ENCODE measurements at regions not wholly inside any gene's neighbourhood (a gene's known extent, or its start where the extent isn't known, plus 50 kb on each side); places are given as distances from the start of the nearest gene placed in this dataset.

GRCh38 chr10:107814865-107815487, 650.5 kb upstream of the SORCS1 start:
- H3K27ac Mint-ChIP-seq, result no peak overlapping the region
- peak; percentile 96 for ATAC-seq

DNA sequence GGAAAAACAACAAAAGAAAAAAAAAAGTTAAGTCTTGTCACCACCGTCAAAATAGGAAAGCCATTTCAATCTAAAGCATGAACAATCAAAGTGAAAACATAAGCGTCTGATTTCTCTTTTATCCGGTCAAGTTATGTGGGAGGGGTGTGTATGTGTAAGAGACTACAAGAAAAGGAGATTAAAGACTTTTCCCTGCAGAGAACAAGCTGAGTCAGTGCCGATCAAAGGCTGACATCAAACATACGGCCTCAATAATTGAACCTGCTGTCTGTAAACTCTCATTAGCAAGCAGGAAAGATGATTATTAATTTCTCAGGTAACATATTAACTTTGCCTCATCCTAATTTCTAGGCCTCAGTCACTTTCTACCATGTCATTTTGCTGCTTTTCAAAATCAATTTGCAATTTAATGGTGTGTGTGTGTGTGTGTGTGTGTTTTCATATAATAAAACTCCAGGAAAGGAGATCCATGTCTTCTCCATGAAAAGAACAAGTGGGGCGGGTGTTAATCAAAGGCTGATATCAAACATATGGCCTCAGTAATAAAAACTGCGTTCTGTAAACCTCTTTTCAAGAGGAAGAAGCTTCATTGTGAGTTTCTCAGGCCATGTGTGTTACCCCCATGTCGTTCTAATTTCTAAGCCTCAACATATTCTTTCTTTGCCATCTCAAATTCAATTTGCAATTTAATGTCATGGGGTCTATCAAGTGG, 649.1 kb upstream of the SORCS1 start:
- Histone ChIP-seq H3K79me2 (replicated peaks; ENCODE audit: insufficient read depth) (no peaks in the 10 kb centered on the region), H3F3A (replicated peaks; ENCODE audit: low read depth) (no peaks in the 10 kb centered on the region), H3K27me3 (ENCODE audit: insufficient read depth) (no peaks in the 10 kb centered on the region), H3K4me1 (ENCODE audit: insufficient read depth) (0 out of 2 replicates have a peak, but pooled peaks cover 3% of the 10 kb centered on the region), H3K36me3 (ENCODE audit: insufficient read depth) (no peaks in the 10 kb centered on the region), H3K9me2 (ENCODE audit: insufficient read depth) (no peaks in the 10 kb centered on the region), H4K20me1 (replicated peaks; ENCODE audit: insufficient read depth) (no peaks in the 10 kb centered on the region), H3K4me3 (no peak overlapping the region), H3K27ac (ENCODE audit: low read depth) (no peak overlapping the region), H2AFZ (no peak overlapping the region), H3K4me2 (no peak overlapping the region)
- peaks cover 8% of the 10 kb centered on the region for H3K4me1 Mint-ChIP-seq
- H3K4me3 Mint-ChIP-seq, result no peak overlapping the region
- ATAC-seq (no peak), DNase-seq (ENCODE audit: low spot score) (no peak)
- H3K36me3 Mint-ChIP-seq (ENCODE audit: low read depth), result no peaks in the 10 kb centered on the region
- H3K9me3 Mint-ChIP-seq, result no peaks in the 10 kb centered on the region
- H3K27me3 Mint-ChIP-seq (ENCODE audit: insufficient read depth, low read depth, poor library complexity), result no peaks in the 10 kb centered on the region
- no peak overlapping the region for H3K27ac Mint-ChIP-seq
- TF ChIP-seq CREB1 (CRISPR knock-in tag; IDR thresholded peaks at IDR 0.05; ENCODE audit: low read depth), result no peak
- TF ChIP-seq, protein P1, sequence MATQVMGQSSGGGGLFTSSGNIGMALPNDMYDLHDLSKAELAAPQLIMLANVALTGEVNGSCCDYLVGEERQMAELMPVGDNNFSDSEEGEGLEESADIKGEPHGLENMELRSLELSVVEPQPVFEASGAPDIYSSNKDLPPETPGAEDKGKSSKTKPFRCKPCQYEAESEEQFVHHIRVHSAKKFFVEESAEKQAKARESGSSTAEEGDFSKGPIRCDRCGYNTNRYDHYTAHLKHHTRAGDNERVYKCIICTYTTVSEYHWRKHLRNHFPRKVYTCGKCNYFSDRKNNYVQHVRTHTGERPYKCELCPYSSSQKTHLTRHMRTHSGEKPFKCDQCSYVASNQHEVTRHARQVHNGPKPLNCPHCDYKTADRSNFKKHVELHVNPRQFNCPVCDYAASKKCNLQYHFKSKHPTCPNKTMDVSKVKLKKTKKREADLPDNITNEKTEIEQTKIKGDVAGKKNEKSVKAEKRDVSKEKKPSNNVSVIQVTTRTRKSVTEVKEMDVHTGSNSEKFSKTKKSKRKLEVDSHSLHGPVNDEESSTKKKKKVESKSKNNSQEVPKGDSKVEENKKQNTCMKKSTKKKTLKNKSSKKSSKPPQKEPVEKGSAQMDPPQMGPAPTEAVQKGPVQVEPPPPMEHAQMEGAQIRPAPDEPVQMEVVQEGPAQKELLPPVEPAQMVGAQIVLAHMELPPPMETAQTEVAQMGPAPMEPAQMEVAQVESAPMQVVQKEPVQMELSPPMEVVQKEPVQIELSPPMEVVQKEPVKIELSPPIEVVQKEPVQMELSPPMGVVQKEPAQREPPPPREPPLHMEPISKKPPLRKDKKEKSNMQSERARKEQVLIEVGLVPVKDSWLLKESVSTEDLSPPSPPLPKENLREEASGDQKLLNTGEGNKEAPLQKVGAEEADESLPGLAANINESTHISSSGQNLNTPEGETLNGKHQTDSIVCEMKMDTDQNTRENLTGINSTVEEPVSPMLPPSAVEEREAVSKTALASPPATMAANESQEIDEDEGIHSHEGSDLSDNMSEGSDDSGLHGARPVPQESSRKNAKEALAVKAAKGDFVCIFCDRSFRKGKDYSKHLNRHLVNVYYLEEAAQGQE (IDR thresholded peaks at IDR 0.05; ENCODE audit: unreplicated experiment), result no peak

More at GRCh38 chr10:107814865-107815487, 650.5 kb upstream of the SORCS1 start:
- H3K9me3 Mint-ChIP-seq, result no peaks in the 10 kb centered on the region
- no peaks in the 10 kb centered on the region for H3K79me2 ChIP-seq (replicated peaks; ENCODE audit: insufficient read depth)
- H3K36me3 Mint-ChIP-seq (ENCODE audit: low read depth), result no peaks in the 10 kb centered on the region
- 0 out of 2 replicates have a peak, but pooled peaks cover 3% of the 10 kb centered on the region for H3K4me1 ChIP-seq (ENCODE audit: insufficient read depth)
- no peaks in the 10 kb centered on the region for H3K36me3 ChIP-seq (ENCODE audit: insufficient read depth)
- no peaks in the 10 kb centered on the region for H3F3A ChIP-seq (replicated peaks; ENCODE audit: low read depth)
- no peak overlapping the region for H2AFZ ChIP-seq
- peaks cover 5% of the 10 kb centered on the region; the same call in 2 of the 3 replicates for H3K4me1 Mint-ChIP-seq
- H4K20me1 ChIP-seq (replicated peaks; ENCODE audit: insufficient read depth), result no peaks in the 10 kb centered on the region
- H3K4me3 Mint-ChIP-seq, result no peak overlapping the region
- H3K9me2 ChIP-seq (ENCODE audit: insufficient read depth), result no peaks in the 10 kb centered on the region
- H3K27ac ChIP-seq (ENCODE audit: low read depth), result no peak overlapping the region
- H3K4me2 ChIP-seq, result no peak overlapping the region
- DNase-seq (ENCODE audit: low spot score), result peak; percentile 86
- H3K4me3 ChIP-seq, result no peak overlapping the region
- no peaks in the 10 kb centered on the region for H3K27me3 ChIP-seq (ENCODE audit: insufficient read depth)
- no peaks in the 10 kb centered on the region for H3K27me3 Mint-ChIP-seq (ENCODE audit: insufficient read depth, low read depth, poor library complexity)
- no peak for TF ChIP-seq ETS1 (IDR thresholded peaks at IDR 0.05)
- no peak for TF ChIP-seq ZNF331 (CRISPR knock-in tag; IDR thresholded peaks at IDR 0.05; ENCODE audit: low read depth)
- no peak for TF ChIP-seq JUNB (IDR thresholded peaks at IDR 0.05; ENCODE audit: unreplicated experiment)
- TF ChIP-seq POLR2AphosphoS5 (IDR thresholded peaks at IDR 0.05; ENCODE audit: low read depth), result no peak
- no peak for TF ChIP-seq EZH2 (IDR thresholded peaks at IDR 0.05; ENCODE audit: low read depth, unreplicated experiment)
- TF ChIP-seq, protein P2, sequence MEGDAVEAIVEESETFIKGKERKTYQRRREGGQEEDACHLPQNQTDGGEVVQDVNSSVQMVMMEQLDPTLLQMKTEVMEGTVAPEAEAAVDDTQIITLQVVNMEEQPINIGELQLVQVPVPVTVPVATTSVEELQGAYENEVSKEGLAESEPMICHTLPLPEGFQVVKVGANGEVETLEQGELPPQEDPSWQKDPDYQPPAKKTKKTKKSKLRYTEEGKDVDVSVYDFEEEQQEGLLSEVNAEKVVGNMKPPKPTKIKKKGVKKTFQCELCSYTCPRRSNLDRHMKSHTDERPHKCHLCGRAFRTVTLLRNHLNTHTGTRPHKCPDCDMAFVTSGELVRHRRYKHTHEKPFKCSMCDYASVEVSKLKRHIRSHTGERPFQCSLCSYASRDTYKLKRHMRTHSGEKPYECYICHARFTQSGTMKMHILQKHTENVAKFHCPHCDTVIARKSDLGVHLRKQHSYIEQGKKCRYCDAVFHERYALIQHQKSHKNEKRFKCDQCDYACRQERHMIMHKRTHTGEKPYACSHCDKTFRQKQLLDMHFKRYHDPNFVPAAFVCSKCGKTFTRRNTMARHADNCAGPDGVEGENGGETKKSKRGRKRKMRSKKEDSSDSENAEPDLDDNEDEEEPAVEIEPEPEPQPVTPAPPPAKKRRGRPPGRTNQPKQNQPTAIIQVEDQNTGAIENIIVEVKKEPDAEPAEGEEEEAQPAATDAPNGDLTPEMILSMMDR (conservative IDR thresholded peaks at IDR 0.05; ENCODE audit: low read depth in 2 of 2), result peak; percentile 82 to 95
- TF ChIP-seq CREB1 (CRISPR knock-in tag; IDR thresholded peaks at IDR 0.05; ENCODE audit: low read depth), result no peak
- no peak for TF ChIP-seq EZH2phosphoT487 (IDR thresholded peaks at IDR 0.05; ENCODE audit: unreplicated experiment)
- TF ChIP-seq STAT1 (IDR thresholded peaks at IDR 0.05; ENCODE audit: unreplicated experiment), result no peak

Measured in GM23338 (cell line).